ENCODE measurements at regions not wholly inside any gene's neighbourhood (a gene's known extent, or its start where the extent isn't known, plus 50 kb on each side); places are given as distances from the start of the nearest gene placed in this dataset.

- DNase-seq (ENCODE audit: low read depth) = no peak
- no peak overlapping the region for H3K4me3 ChIP-seq (ENCODE audit: low read length)
- TF ChIP-seq CTCF (IDR thresholded peaks at IDR 0.05; ENCODE audit: insufficient read depth, low read depth, low read length, missing control alignments) = no peak
These were observed 69.5 kb upstream of the CHST15 start for GRCh38 chr10:124162774-124163354.

- no peak for TF ChIP-seq CTCF (IDR thresholded peaks at IDR 0.05; ENCODE audit: insufficient read depth, low read depth, low read length, missing control alignments)
- DNase-seq (ENCODE audit: low read depth) = no peak
- no peak overlapping the region for H3K4me3 ChIP-seq (ENCODE audit: low read length)
These were observed 68.7 kb upstream of the CHST15 start for GRCh38 chr10:124162136-124162535.

- no peak for TF ChIP-seq CTCF (IDR thresholded peaks at IDR 0.05; ENCODE audit: insufficient read depth, low read depth, low read length, missing control alignments)
- H3K4me3 ChIP-seq (ENCODE audit: low read length) = no peak overlapping the region
- no peak for DNase-seq (ENCODE audit: low read depth)
These were observed 68.2 kb upstream of the CHST15 start for GRCh38 chr10:124161601-124162000.

- no peak for DNase-seq (ENCODE audit: low read depth)
- no peak for TF ChIP-seq CTCF (IDR thresholded peaks at IDR 0.05; ENCODE audit: insufficient read depth, low read depth, low read length, missing control alignments)
- H3K4me3 ChIP-seq (ENCODE audit: low read length) = no peak overlapping the region
These were observed 67.7 kb upstream of the CHST15 start for GRCh38 chr10:124160943-124161582.

- H3K4me3 ChIP-seq (ENCODE audit: low read length) = no peak overlapping the region
- no peak for TF ChIP-seq CTCF (IDR thresholded peaks at IDR 0.05; ENCODE audit: insufficient read depth, low read depth, low read length, missing control alignments)
- peak; percentile 8 for DNase-seq (ENCODE audit: low read depth)
These were observed 66.8 kb upstream of the CHST15 start for GRCh38 chr10:124160176-124160575.

- no peak for DNase-seq (ENCODE audit: low read depth)
- TF ChIP-seq CTCF (IDR thresholded peaks at IDR 0.05; ENCODE audit: insufficient read depth, low read depth, low read length, missing control alignments) = no peak
- H3K4me3 ChIP-seq (ENCODE audit: low read length) = no peak overlapping the region
These were observed 65.8 kb upstream of the CHST15 start for GRCh38 chr10:124159153-124159552.

GRCh38 chr10:124158592-124158991 lies 65.2 kb upstream of the CHST15 start:
- TF ChIP-seq CTCF (IDR thresholded peaks at IDR 0.05; ENCODE audit: insufficient read depth, low read depth, low read length, missing control alignments) = no peak
- no peak overlapping the region for H3K4me3 ChIP-seq (ENCODE audit: low read length)
- no peak for DNase-seq (ENCODE audit: low read depth)
